ENCODE measurements at regions not wholly inside any gene's neighbourhood (a gene's known extent, or its start where the extent isn't known, plus 50 kb on each side); places are given as distances from the start of the nearest gene placed in this dataset.

GRCh38 chr14:71514941-71515919, 417.0 kb upstream of the RGS6 start:
- no peaks in the 10 kb centered on the region for H3K9me3 Mint-ChIP-seq
- H3K4me1 ChIP-seq (ENCODE audit: control insufficient read depth, insufficient read depth, low read length) = no peaks in the 10 kb centered on the region
- no peak for TF ChIP-seq CTCF (IDR thresholded peaks at IDR 0.05)
- H3K27ac ChIP-seq (ENCODE audit: low read length) = no peak overlapping the region
- DNase-seq (no peak), ATAC-seq (no peak)
- no peak overlapping the region for H3K4me3 Mint-ChIP-seq
- H3K4me1 Mint-ChIP-seq = no peaks in the 10 kb centered on the region
- no peaks in the 10 kb centered on the region for H3K9me3 ChIP-seq (ENCODE audit: control insufficient read depth, insufficient read depth, low read length)
- H3K36me3 Mint-ChIP-seq = no peaks in the 10 kb centered on the region
- intact Hi-C loops (cut with micrococcal nuclease) = no loop called here
- peaks cover 2% of the 10 kb centered on the region for H3K36me3 ChIP-seq (ENCODE audit: control insufficient read depth, insufficient read depth, low read length)
- WGBS (ENCODE audit: insufficient coverage) = 100% methylated on average over 3 of the region's 8 CpGs
- no peak overlapping the region for H3K4me3 ChIP-seq (ENCODE audit: low read length)
- H3K27ac Mint-ChIP-seq = no peak overlapping the region
- no peaks in the 10 kb centered on the region for H3K27me3 Mint-ChIP-seq (ENCODE audit: low read depth in 2 of 2)
- no peaks in the 10 kb centered on the region for H3K27me3 ChIP-seq (ENCODE audit: control insufficient read depth, insufficient read depth, low read length)

DNA sequence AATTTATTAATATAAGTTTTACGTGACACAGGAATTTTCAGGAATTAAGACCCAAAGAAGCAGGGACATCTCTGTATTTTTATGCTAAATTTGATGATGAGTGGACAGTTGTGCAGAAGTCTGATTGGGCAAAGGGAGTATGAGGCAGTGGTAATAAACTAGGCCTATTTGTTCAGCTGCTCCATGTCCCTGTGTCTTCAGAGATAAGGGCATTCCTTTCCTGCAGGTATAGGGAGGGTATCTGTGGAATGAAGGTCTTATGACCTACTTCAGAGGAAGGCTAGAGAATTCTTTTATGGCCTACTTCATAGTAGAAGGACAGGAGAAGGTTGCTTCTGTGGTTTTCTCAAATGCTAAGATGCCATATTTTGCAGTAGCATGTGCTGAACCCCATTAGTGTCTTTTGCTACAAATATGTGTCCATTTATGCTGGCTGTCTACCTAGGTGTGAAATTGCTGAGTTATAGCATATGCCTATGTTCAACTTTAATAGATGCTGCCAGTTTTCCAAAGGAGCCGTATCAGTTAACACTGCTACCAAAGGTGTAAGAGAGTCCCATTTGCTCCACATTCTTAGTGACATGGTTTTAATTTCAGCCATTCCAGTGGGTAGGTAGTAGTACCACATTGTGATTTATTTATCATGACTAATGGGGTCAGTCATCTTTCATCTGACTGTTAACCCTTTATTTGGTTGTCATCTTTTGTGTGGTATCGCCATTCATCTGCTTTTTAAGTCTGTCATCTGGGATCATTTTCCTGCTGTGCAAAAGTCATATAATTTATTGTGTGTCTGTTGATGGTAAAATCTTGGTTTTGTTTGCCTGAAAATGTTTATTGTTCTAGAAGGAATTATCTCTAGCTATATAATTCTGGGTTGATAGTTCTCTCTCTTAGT, 410.7 kb upstream of the RGS6 start:
- 92% methylated on average over 3 of the region's 3 CpGs for WGBS (ENCODE audit: insufficient coverage)
- Mint-ChIP-seq H3K9me3 (no peaks in the 10 kb centered on the region), H3K27ac (no peak overlapping the region), H3K4me3 (no peak overlapping the region), H3K27me3 (ENCODE audit: low read depth in 2 of 2) (no peaks in the 10 kb centered on the region), H3K4me1 (peaks cover 5 to 18% of the 10 kb centered on the region in 2 donors), H3K36me3 (no peaks in the 10 kb centered on the region)
- no peak overlapping the region for H3K27ac ChIP-seq (ENCODE audit: low read length)
- TF ChIP-seq CTCF (IDR thresholded peaks at IDR 0.05) = no peak
- H3K36me3 ChIP-seq (ENCODE audit: control insufficient read depth, insufficient read depth, low read length) = no peaks in the 10 kb centered on the region
- no peaks in the 10 kb centered on the region for H3K27me3 ChIP-seq (ENCODE audit: control insufficient read depth, insufficient read depth, low read length)
- DNase-seq = no peak
- H3K4me3 ChIP-seq (ENCODE audit: low read length) = no peak overlapping the region
- no peaks in the 10 kb centered on the region for H3K4me1 ChIP-seq (ENCODE audit: control insufficient read depth, insufficient read depth, low read length)
- no peak for ATAC-seq
- intact Hi-C loops (cut with micrococcal nuclease) = no loop called here
- no peaks in the 10 kb centered on the region for H3K9me3 ChIP-seq (ENCODE audit: control insufficient read depth, insufficient read depth, low read length)

- Histone ChIP-seq H3K4me3 (ENCODE audit: low read length) (no peak overlapping the region), H3K27ac (ENCODE audit: low read length) (no peak overlapping the region), H3K4me1 (ENCODE audit: control insufficient read depth, insufficient read depth, low read length) (no peaks in the 10 kb centered on the region), H3K36me3 (ENCODE audit: control insufficient read depth, insufficient read depth, low read length) (no peaks in the 10 kb centered on the region), H3K9me3 (ENCODE audit: control insufficient read depth, insufficient read depth, low read length) (no peaks in the 10 kb centered on the region), H3K27me3 (ENCODE audit: control insufficient read depth, insufficient read depth, low read length) (no peaks in the 10 kb centered on the region)
- intact Hi-C loops (cut with micrococcal nuclease) = no loop called here
- no peak for ATAC-seq
- no peak for TF ChIP-seq CTCF (IDR thresholded peaks at IDR 0.05)
- H3K27ac Mint-ChIP-seq = peak overlapping the region in 1 of 2 donors; percentile 5
- no peaks in the 10 kb centered on the region for H3K27me3 Mint-ChIP-seq (ENCODE audit: low read depth in 2 of 2)
- H3K4me3 Mint-ChIP-seq = no peak overlapping the region
- H3K9me3 Mint-ChIP-seq = no peaks in the 10 kb centered on the region
- WGBS (ENCODE audit: insufficient coverage) = no CpG with 5 or more reads among the region's 2 CpGs
- peaks cover 5 to 18% of the 10 kb centered on the region in 2 donors for H3K4me1 Mint-ChIP-seq
- no peak for DNase-seq
- no peaks in the 10 kb centered on the region for H3K36me3 Mint-ChIP-seq
Observed at GRCh38 chr14:71523630-71524319, 408.5 kb upstream of the RGS6 start.
